Left lobe of liver (tissue), 2 donors: ENCODE measurements at regions not wholly inside any gene's neighbourhood (a gene's known extent, or its start where the extent isn't known, plus 50 kb on each side); places are given as distances from the start of the nearest gene placed in this dataset.
"Not testable (repeated sequence)": the region's sequence is repeated elsewhere in the genome, so short reads cannot be mapped to it uniquely, and the experiment has no call there.

Source experiments
- ATAC-seq: fragments of 200-7000 bp; cut with Tn5 transposase; one replicate; pipeline ENCODE4 v1.9.1; 2020; ENCODE audit warnings: mild to moderate bottlenecking, moderate library complexity
- DNase-seq: peaks from one replicate; pipeline ENCODE4 v3.0.0-alpha.2; 2020; ENCODE audit warnings: low spot score
- donor health status: DM: no; HTN: no; CAD: no; lungs with moderate emphysema.
- donor health status: DM: no; HTN: yes; CAD: no.

- DNase-seq: no peak
- no peak for ATAC-seq
Observed at GRCh38 chr7:68122801-68123200, 1126.2 kb downstream of the TYW1 start.

- no peak for DNase-seq
- ATAC-seq: no peak
Observed at GRCh38 chr7:68125168-68125567, 1128.5 kb downstream of the TYW1 start.

DNA sequence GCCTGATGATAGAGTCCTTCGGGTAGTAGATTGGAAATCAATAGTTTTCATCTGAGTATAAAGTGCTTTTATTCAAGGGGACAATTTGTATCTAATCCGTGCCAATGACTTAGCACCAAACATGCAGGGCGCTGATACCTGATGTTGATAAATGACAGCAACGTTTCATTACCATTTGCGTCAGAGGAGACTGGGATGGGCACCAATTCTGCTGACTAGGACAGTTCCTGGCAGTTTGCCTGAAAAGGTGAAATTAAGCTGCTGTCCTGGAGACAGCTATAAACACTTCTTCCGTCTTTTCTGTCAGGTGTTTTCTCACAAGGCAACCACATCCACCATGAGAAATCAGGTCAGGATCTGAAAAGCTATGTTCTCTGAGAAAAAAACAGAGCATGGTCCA, 1136.4 kb downstream of the TYW1 start:
- ATAC-seq (no peak), DNase-seq (no peak)

GRCh38 chr7:68143345-68143744, 1146.7 kb downstream of the TYW1 start:
- DNase-seq (no peak), ATAC-seq (no peak)

- no peak for ATAC-seq
Observed at GRCh38 chr7:68146983-68147382, 1150.3 kb downstream of the TYW1 start.

GRCh38 chr7:68147614-68148238, 1151.1 kb downstream of the TYW1 start:
- ATAC-seq: no peak
- no peak for DNase-seq

More at GRCh38 chr7:68146983-68147382, 1150.3 kb downstream of the TYW1 start:
- no peak for DNase-seq

GRCh38 chr7:68148440-68148839, 1151.8 kb downstream of the TYW1 start:
- ATAC-seq: no peak

DNA sequence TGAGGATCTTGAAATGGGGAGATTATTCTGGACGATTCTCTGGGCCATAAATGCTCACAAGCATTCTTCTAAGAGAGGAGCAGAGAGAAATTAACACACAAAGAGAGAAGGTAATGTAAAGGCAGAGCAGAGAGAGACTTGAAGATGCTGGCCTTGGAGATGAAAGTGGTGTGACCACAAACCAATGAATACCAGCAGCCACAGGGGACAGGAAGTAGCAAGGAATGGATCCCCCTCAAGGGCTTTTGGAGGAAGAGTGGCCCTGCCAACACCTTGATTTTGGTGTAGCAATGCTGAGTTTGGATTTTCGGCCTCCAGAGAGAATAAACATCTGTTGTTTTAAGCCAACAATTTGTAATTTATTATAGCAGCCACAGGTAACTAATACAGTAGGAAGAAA, 1155.6 kb downstream of the TYW1 start:
- DNase-seq (no peak), ATAC-seq (no peak)

More at GRCh38 chr7:68148440-68148839, 1151.8 kb downstream of the TYW1 start:
- no peak for DNase-seq

DNA sequence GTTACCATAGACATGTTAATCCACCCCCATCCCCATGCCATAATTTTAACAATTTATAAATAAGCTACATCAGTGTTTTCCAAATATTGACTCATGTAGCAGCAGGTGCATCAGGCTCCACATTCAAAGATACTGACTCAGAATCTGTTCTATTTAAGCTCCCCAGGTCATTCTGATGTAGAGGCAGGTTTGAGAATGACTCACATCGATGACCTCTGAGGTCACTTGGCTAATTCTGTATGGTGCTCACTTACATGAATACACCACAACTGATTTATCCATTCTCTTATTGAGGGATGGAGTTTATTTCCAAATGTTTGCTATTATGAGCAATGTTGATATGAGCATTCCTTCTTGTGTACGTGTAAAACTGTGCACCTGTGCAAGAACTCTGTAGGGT, 1159.0 kb downstream of the TYW1 start:
- DNase-seq (no peak), ATAC-seq (no peak)

GRCh38 chr7:68158686-68159295, 1162.2 kb downstream of the TYW1 start:
- no peak for DNase-seq
- no peak for ATAC-seq

DNA sequence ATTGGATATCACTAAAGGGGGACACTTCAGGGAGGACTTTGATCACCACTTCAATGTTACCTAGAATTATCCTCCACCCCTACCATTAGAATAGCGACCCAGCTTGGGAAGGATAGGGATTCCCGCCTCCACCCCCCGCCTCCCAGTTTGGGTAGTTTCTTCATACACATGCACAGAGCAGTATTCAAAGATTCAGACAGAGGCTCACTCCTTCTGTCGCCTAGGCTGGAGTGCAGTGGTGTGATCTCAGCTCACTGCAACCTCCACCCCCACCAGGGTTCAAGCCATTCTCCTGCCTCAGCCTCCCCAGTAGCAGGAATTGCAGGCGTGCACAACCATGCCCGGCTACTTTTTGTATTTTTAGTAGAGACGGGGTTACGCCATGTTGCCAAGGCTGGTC, 1166.1 kb downstream of the TYW1 start:
- ATAC-seq (no peak), DNase-seq (no peak)

GRCh38 chr7:68166525-68166924, 1169.9 kb downstream of the TYW1 start:
- ATAC-seq: no peak
- DNase-seq: no peak

GRCh38 chr7:68173513-68173912, 1176.9 kb downstream of the TYW1 start:
- no peak for DNase-seq
- no peak for ATAC-seq

GRCh38 chr7:68176974-68177373, 1180.3 kb downstream of the TYW1 start:
- DNase-seq: peak; percentile 55
- peak; percentile 99 for ATAC-seq

DNA sequence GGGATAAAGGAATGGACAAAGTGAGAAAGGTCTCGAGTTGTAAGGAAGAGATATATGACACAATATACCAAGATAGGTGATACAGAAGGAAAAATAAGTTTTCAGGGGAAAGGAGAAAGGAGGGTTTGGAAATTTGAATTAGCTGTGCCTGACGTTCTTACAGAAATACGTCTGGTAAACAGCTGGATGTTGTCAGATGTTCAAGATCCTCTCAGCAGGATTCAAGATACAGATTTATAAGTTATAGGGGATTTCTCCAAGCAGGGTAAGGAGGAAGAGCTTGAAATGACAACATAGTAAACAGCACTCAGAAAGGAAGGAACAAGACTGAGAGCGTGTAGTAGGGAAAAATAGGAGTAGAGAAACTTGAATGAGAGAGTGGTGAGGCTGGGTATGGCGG, 1184.1 kb downstream of the TYW1 start:
- DNase-seq: no peak
- no peak for ATAC-seq

DNA sequence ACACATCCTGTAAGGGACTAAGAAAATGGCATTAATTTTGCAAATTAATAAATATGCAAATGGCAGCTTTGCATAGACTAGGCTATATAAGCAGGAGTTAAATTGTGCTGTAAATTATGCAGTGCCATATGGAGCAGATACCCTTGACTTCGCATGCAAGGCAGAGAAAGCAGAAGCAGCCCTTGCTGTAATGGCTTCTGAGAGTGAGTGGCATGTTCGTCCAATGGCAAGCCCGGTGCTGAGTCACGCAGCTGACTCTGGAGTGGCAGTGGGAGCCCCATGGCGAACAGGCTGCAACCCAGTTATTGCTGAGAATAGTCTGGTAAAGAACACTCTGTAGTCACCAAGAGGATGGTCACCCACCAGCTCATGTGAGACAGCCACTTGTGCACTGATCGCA, 1186.5 kb downstream of the TYW1 start:
- no peak for ATAC-seq
- no peak for DNase-seq

DNA sequence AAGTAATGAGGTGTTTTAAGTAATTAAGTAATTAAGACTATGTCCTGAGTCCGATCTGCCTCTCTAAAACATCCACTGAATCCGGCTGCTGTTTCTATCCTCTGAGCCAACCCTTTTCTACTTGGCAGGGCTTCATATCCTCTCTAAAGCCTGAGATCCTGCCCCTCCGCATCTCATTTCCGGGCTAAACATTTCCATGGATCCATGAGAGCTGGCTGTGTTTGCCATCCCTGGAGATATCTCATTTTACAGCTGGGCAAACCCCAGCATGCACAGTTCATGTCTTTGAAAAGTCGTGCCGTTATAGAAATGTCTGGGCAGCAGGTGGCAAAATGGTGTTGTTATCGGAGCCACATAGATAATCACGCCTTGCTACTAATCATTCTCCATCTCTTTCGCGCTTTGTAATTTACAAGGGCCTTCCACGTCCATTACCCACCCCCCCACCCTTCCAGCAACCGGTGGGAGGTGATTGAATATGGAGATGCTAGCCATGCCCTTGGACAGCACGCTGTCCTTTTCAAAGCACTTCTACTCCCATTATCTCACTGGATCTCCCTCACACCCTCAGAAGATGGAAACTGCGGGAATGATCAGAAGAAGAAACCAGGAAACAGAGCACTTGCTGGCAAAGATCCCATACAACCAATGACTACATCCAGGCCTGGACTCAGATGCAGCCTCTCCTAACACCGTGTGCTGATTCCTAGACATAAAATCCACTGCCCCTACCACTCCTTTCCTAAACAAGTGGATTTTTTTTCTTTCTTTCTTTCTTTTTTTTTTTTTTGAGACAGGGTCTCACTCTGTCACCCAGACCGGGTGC, 1189.2 kb downstream of the TYW1 start:
- no peak for DNase-seq
- no peak for ATAC-seq

GRCh38 chr7:68187532-68187931, 1190.9 kb downstream of the TYW1 start:
- ATAC-seq (no peak), DNase-seq (no peak)

DNA sequence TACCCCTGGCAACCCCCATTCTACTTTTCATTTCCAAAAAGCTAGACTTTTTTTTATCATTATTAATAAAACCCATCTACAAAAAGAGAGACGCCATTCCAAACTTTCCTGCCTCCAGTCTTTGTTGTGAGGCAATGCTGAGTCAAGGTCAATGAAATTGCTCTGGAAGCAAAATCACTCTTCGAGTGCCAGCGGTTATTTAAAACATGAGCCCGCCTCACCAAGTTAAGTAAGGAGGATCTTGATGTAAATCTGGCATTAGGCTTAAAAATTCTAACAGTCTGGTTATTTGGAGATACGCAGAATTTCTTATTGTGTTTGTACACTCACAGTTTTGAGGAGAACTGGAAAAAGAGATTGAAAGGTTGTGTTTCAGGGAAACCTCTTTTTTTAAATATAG, 1196.3 kb downstream of the TYW1 start:
- DNase-seq: no peak
- ATAC-seq: no peak

DNA sequence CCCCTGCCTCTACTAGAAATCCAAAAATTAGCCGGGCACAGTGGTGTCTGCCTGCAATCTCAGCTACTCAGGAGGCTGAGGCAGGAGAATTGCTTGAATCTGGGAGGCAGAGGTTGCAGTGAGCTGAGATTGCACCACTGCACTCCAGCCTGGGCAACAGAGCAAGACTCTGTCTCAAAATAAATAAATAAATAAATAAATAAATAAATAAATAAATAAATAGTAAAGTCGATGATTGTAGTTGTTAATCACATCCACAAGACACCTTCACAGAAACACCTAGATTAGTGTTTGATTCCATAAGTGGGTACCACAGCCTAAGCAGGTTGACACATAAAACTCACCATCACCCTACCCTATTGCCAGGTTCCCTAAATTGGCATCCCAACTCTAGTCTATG, 1199.0 kb downstream of the TYW1 start:
- not testable (repeated sequence) for ATAC-seq, DNase-seq

DNA sequence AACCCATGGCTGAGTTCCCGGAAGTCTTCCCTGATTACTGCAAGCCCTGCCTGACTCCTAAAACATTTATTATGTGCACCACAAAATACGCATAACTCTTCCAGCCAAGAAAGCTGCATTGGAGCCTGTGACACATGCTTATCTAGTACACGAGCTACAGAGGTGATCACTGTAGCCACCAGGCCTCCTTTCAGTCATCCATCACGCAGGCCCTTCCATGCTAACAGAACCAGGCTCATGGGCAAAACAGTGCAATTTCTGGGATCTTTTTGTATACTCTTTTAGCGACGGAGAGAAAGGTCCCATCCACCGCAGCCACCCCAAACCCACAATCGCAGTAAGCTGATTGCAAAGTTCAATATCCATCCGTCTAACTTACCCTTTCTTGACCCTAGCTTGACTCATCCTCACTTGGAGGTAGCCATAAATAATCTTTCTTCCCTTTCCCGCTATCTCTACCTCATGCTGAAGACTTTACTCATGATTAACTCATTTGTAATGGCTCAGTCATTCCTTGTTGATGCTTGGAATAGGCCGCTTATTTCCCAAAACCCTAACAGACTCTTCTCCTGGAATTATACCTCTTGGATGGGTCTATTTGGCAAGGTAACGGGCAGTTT, 1203.5 kb downstream of the TYW1 start:
- DNase-seq (no peak), ATAC-seq (no peak)

GRCh38 chr7:68203251-68203650, 1206.6 kb downstream of the TYW1 start:
- DNase-seq: no peak
- ATAC-seq: no peak
